Left renal cortex interstitium (tissue), 4 donors: ENCODE measurements at regions not wholly inside any gene's neighbourhood (a gene's known extent, or its start where the extent isn't known, plus 50 kb on each side); places are given as distances from the start of the nearest gene placed in this dataset.
"Not testable (repeated sequence)": the region's sequence is repeated elsewhere in the genome, so short reads cannot be mapped to it uniquely, and the experiment has no call there.

Experiments used
- DNase-seq, 4 donors: peaks; one replicate each; pipeline ENCODE4 v3.0.0-alpha.2; 2013; ENCODE audit warnings: low read depth in 4 of 4, low spot score in 2 of 4, missing footprints in 1 of 4

DNA sequence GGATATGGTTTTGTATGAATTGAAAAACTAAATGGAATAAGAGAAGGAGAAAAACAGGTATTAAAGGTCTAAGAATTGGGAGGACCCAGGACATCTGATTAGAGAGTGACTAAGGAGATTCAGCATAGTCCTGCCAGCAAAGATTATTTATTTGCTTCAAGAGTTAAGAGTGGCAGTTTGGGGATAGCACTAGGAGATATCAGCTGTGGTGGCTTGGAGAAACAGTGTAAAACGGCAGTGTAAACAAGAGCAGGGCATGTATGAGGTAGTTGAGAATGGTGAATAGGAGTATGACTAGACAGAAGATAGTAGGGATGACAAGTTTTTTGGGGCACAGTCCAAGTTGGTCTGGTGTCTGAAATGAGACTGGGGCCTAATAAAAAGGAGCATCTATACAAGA is 730.3 kb downstream of the TRHDE start:
- DNase-seq = not testable (repeated sequence)

DNA sequence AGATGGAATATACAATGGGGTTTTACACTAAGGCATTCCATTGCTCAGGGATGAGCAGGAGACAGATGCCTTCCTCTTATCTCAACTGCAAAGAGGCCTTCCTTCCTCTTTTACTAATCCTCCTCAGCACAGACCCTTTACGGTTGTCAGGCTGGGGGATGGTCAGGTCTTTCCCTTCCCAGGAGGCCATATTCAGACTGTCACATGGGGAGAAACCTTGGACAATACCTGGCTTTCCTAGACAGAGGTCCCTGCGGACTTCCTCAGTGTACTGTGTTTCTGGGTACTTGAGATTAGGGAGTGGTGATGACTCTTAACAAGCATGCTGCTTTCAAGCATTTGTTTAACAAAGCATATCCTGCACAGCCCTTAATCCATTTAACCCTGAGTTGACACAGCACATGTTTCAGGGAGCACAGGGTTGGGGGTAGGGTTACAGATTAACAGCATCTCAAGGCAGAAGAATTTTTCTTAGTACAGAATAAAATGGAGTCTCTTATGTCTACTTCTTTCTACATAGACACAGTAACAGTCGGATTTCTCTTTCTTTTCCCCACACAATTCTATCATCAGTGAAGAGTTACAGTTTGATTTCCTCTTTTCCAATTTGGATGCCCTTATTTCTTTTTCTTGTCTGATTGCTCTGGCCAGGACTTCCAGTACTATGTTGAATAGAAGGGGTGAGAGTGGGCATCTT is 737.1 kb downstream of the TRHDE start:
- DNase-seq = not testable (repeated sequence)

GRCh38 chr12:73017981-73018380 is 745.8 kb downstream of the TRHDE start:
- no peak for DNase-seq

GRCh38 chr12:73053893-73054292 is 781.7 kb downstream of the TRHDE start:
- no peak for DNase-seq

- no peak for DNase-seq
Observed at GRCh38 chr12:73057428-73057827, 785.3 kb downstream of the TRHDE start.

GRCh38 chr12:73065913-73066312 is 793.7 kb downstream of the TRHDE start:
- DNase-seq = no peak

GRCh38 chr12:73067616-73068015 is 795.4 kb downstream of the TRHDE start:
- no peak for DNase-seq

DNA sequence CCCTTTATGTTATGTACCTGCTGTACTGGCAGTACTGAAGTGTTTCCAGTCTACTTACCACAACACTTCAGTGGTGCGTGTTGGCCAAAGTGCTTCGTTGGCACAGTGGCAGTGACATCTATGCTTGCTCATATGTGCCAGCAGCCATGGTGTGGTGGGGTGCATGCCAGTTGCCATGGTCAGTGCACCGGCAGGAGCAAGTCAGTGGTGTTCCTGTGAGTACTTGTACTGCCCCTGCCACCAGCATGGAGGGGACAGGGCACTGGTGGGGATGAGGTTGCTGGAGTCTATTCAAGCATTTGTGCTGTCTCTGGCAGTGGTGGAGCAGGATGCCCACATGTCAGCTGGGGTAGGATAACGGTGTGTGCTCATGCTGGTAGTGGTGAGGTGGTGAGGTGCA is 800.0 kb downstream of the TRHDE start:
- no peak for DNase-seq

DNA sequence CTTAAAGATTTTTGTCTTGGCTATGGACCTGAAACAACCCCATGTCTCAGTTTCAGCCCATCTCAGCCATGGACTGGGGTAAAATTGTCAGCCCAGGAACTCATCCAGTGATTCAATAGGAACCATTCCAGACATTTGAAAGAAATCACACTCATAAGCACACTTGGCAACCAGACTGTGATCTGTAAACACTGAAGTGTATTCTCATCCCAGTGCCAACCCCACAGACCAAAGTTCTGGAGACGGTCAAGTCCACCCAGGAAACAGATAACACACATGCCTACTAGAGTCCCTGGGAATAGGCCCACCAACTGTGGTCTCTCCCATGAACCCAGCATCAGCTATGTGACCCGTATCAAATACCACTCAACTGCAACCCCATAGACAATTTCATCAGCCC is 804.6 kb downstream of the TRHDE start:
- no peak for DNase-seq

GRCh38 chr12:73083736-73084135 is 811.6 kb downstream of the TRHDE start:
- DNase-seq = no peak

DNA sequence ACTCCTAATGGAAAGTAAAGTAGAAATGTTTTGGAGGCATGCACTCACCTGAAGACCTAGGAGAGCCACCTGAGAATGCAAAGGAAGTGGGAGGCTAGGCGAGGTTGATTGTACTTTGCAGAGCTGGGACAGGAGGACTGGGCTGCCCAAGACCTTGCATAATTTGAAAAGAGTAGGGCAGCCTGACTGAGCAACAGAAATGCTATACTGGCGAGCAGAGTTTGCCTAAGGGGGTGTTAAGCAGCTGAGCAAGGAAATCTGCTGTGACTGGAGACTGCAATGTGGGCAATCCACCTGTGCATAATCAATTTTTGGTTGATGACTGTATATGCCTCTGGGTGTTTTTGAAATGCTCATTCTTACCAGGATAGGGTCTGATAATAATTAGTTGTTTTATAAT is 834.1 kb downstream of the TRHDE start:
- DNase-seq = no peak

DNA sequence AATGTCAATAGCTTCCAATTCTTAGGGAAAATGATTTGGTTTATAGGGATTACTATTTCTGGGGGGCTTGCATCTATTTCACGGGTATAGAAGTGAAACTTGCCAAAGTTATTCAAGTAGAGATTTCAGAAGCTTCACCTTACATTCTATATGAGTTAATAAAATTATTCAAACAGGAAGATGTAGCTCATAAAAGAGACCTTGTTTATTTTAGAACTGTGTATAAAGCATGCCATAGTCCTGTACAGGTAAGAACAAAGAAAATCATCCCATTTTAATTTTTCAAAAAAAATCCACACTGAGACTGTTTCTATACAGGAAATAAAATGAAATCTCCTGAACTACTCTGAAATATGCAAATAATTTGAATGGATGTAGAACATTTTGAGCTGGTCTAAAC is 834.7 kb downstream of the TRHDE start:
- no peak for DNase-seq

GRCh38 chr12:73110816-73111215 is 838.6 kb downstream of the TRHDE start:
- no peak for DNase-seq

DNA sequence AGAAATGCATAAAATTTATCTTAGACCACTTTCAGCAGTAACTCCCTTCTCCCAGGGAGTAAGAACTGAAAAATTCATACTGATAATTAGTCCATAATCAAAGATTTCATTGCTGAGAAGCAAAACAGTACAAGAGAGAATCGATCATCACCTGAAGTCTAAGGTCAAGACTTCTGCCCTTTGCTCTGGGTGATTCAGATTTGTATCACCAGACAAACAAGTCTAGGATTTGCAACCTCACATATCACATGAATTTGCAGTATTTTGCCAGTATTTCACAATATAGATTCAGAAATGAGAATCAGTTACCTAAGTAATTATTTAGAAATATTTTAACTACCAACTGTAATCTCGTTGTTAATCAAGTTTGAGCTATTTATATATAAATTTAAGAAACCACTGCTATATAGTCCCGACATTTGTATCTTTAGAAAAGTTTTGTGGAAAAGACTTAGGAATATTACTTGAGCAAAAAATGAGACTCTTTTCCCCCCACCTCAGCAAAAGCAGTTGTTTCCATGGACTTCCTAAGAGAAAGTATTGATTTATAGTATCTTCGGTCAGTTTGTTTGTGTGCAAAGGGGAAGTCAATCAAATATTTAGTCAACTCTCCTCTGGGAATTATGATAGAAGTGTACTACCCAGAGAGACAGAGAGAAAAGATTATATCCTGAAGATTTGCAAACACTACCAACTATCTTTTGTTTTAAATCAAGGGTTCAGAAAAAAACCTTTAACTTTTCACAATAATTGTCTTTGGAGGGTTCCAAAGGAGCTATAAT is 840.1 kb downstream of the TRHDE start:
- no peak for DNase-seq

GRCh38 chr12:73124480-73124879 is 852.3 kb downstream of the TRHDE start:
- DNase-seq = no peak

- no peak for DNase-seq
Observed at GRCh38 chr12:73125148-73125547, 853.0 kb downstream of the TRHDE start.

DNA sequence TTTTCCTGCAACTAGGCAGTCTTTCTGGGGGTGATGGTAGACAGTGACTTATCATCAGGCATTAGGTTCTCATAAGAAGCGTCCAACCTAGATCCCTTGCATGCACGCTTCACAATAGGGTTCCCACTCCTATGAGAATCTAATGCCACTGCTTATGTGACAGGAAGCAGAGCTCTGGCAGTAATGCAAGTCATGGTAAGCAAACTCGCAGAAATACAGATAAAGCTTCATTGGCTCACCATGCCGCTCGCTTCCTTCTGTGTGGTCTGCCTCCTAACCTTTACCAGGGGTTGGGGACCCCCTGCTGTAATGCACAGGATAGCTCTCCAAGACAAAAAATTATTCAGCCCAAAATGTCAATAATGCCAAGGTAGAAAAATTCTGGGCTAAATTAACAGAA is 864.2 kb downstream of the TRHDE start:
- DNase-seq = no peak

DNA sequence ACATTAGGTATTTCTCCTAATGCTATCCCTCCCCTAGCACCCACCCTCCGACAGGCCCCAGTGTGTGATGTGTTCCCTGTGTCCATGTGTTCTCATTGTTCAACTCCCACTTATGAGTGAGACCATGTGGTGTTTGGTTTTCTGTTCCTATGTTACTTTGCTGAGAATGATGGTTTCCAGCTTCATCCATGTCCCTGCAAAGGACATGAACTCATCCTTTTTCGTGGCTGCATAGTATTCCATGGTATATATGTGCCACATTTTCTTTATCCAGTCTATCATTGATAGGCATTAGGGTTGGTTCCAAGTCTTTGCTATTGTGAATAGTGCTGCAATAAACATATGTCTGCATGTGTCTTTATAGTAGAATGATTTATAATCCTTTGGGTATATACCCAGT is 867.5 kb downstream of the TRHDE start:
- DNase-seq = not testable (repeated sequence)

DNA sequence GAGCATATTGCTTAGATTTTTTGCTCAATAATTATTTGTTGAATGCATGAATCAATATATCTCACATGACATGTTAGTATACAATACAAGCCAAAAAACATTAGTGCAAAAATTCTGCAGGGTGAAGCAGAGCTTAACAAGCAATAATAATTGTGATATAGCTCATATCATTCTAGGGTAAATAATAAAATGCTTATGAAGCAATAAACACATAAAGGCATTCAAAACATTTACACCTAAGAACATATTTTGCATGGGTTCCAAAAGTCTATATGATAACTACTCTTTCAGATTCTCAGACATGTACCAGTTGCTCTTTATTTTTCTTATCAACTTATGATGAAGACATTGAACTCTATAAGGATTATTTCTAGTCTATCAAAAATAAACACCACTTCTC is 886.2 kb downstream of the TRHDE start:
- no peak for DNase-seq

- no peak for DNase-seq
Observed at GRCh38 chr12:73159954-73160353, 887.8 kb downstream of the TRHDE start.

- no peak for DNase-seq
Observed at GRCh38 chr12:73161970-73162369, 889.8 kb downstream of the TRHDE start.

GRCh38 chr12:73180734-73181133 is 908.6 kb downstream of the TRHDE start:
- no peak for DNase-seq
